GM12873 (cell line): ENCODE measurements at regions not wholly inside any gene's neighbourhood (a gene's known extent, or its start where the extent isn't known, plus 50 kb on each side); places are given as distances from the start of the nearest gene placed in this dataset.

Experiments used
- CTCF ChIP-seq: IDR thresholded peaks from 2 replicates; pipeline ENCODE4 v1.5.1; 2012; ENCODE audit warnings: low read depth, mild to moderate bottlenecking, moderate library complexity, low read length, control low read depth; ENCODE audit not compliant: insufficient read depth; ENCODE audit errors: missing control alignments

DNA sequence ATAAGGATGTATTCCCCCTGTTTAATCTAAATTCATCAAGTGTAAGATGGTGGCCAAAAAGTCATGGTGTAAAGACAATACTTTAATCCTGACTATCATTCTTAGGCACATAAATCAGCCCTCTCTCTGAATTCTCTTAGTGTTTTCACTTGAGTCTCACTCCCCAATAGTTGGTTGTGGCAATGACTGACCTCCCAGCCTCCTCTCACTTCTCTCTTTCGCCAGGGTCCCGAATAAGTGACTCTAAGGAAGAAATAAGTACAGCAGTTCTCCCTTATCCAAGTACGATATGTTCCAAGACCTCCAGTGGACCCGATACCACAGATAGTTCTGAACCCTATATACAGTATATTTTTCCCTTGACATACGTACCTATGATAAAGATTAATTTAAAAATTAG lies 335.3 kb downstream of the MAF start:
- no peak for TF ChIP-seq CTCF

GRCh38 chr16:79264237-79265109 lies 336.1 kb downstream of the MAF start:
- TF ChIP-seq CTCF = no peak

GRCh38 chr16:79263425-79263824 lies 337.1 kb downstream of the MAF start:
- no peak for TF ChIP-seq CTCF
